HG03039 (cell line): ENCODE measurements at regions not wholly inside any gene's neighbourhood (a gene's known extent, or its start where the extent isn't known, plus 50 kb on each side); places are given as distances from the start of the nearest gene placed in this dataset.

Source experiments
- ATAC-seq: cut with Tn5 transposase; IDR thresholded peaks from one replicate; pipeline ENCODE4 v1.9.1; 2021; ENCODE audit warnings: mild to moderate bottlenecking, moderate library complexity; ENCODE audit not compliant: unreplicated experiment

- no peak for ATAC-seq
Measured at GRCh38 chr7:25279705-25280104, 51.4 kb upstream of the NPVF start.

GRCh38 chr7:25280181-25280580, 51.9 kb upstream of the NPVF start:
- no peak for ATAC-seq

GRCh38 chr7:25282194-25282593, 53.9 kb upstream of the NPVF start:
- ATAC-seq, result no peak

GRCh38 chr7:25286756-25287155, 58.5 kb upstream of the NPVF start:
- no peak for ATAC-seq

GRCh38 chr7:25287291-25287690, 59.0 kb upstream of the NPVF start:
- no peak for ATAC-seq

- ATAC-seq, result no peak
Measured at GRCh38 chr7:25288556-25289307, 60.4 kb upstream of the NPVF start.

- no peak for ATAC-seq
Measured at GRCh38 chr7:25289518-25289917, 61.2 kb upstream of the NPVF start.

GRCh38 chr7:25294624-25295023, 66.3 kb upstream of the NPVF start:
- no peak for ATAC-seq

- ATAC-seq, result no peak
Measured at GRCh38 chr7:25295387-25295786, 67.1 kb upstream of the NPVF start.

GRCh38 chr7:25296086-25296485, 67.8 kb upstream of the NPVF start:
- ATAC-seq, result no peak

- ATAC-seq, result no peak
Measured at GRCh38 chr7:25297278-25297677, 69.0 kb upstream of the NPVF start.

- ATAC-seq, result no peak
Measured at GRCh38 chr7:25303281-25304181, 75.2 kb upstream of the NPVF start.

GRCh38 chr7:25304691-25305090, 76.4 kb upstream of the NPVF start:
- no peak for ATAC-seq

GRCh38 chr7:25305831-25306230, 77.5 kb upstream of the NPVF start:
- ATAC-seq, result no peak

GRCh38 chr7:25307624-25308023, 79.3 kb upstream of the NPVF start:
- ATAC-seq, result no peak

- ATAC-seq, result no peak
Measured at GRCh38 chr7:25308246-25308645, 80.0 kb upstream of the NPVF start.

- no peak for ATAC-seq
Measured at GRCh38 chr7:25308906-25309705, 80.8 kb upstream of the NPVF start.

GRCh38 chr7:25310896-25311295, 82.6 kb upstream of the NPVF start:
- no peak for ATAC-seq

GRCh38 chr7:25311346-25311745, 83.1 kb upstream of the NPVF start:
- ATAC-seq, result no peak

- no peak for ATAC-seq
Measured at GRCh38 chr7:25312968-25313367, 84.7 kb upstream of the NPVF start.

GRCh38 chr7:25313526-25313925, 85.2 kb upstream of the NPVF start:
- no peak for ATAC-seq
